HUES64 (cell line): ENCODE measurements at regions not wholly inside any gene's neighbourhood (a gene's known extent, or its start where the extent isn't known, plus 50 kb on each side); places are given as distances from the start of the nearest gene placed in this dataset.
"Not testable (repeated sequence)": the region's sequence is repeated elsewhere in the genome, so short reads cannot be mapped to it uniquely, and the experiment has no call there.

Experiments
- H3K27ac ChIP-seq: 2 replicates; pipeline ENCODE4 v1.7.0; 2013; ENCODE audit warnings: low read depth, low read length, inconsistent platforms
- H3K27me3 ChIP-seq: 2 replicates; pipeline ENCODE4 v1.6.1; 2013; ENCODE audit warnings: mild to moderate bottlenecking, low read length; ENCODE audit not compliant: insufficient read depth
- H3K36me3 ChIP-seq: 2 replicates; pipeline ENCODE4 v1.6.1; 2013; ENCODE audit warnings: mild to moderate bottlenecking, low read length; ENCODE audit not compliant: insufficient read depth
- H3K4me1 ChIP-seq: 2 replicates; pipeline ENCODE4 v1.6.1; 2013; ENCODE audit warnings: mild to moderate bottlenecking, low read length, moderate library complexity; ENCODE audit not compliant: insufficient read depth
- H3K4me3 ChIP-seq: 2 replicates; pipeline ENCODE4 v1.5.1; 2013; ENCODE audit warnings: mild to moderate bottlenecking, low read length, moderate library complexity
- H3K9ac ChIP-seq: 2 replicates; pipeline ENCODE4 v1.6.1; 2013; ENCODE audit warnings: mild to moderate bottlenecking, low read depth, low read length
- H3K9me3 ChIP-seq: 2 replicates; pipeline ENCODE4 v1.6.1; 2013; ENCODE audit warnings: low read depth, low read length; ENCODE audit not compliant: insufficient read depth
- WGBS: fragments of 150-250, 120-280 bp; methylation state at CpG from one replicate; pipeline ENCODE4 v1.1.7; 2013; ENCODE audit warnings: missing lambda C conversion rate; 5-methylcytosine and 5-hydroxymethylcytosine counted together

DNA sequence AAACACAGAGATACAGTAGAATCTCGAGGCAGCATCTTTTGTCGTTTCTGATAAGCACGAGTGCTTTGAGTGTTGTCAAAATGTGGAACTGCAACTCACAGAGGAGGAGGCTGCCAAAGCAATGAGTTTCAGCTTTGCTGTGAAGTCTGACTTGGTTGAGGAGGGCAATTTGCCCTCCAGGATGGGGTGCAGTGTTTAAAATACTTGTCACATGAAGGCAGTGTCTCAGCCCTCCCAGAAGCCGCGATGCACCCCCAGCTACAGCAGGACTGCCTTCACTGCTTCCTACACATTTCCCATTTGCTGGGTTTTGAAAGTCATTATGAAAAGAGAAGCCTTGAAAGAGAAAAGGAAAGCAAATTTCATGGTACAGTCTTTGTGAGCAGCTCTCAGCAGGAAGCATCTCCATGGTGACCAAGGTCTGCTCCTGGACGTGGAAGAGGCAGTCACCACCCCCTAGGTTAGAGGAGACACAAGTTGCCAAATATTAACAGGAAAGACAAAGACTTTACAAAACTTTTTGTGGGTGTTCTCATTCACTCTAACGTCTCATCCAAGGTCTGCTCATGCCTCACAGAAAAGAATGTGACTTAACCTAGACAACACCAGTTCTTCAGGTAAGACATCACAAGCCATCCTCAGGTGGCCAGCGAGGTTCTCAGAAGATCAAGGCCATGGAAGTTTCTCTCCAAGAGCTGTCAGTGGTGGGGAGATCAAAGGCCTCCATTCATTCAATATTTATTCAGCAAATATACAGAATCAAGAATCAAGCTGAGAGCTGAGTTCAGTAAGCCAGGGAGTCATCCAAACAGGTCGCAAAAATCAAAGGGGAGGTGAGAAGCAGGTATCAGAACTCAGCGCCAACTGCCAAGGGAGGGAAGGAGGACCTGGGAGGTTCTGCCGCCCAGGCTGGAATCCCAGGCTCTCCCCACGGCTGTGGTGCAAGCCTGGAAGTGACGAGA lies 476.0 kb downstream of the EIPR1 start:
- no peaks in the 10 kb centered on the region for H3K27me3 ChIP-seq
- H3K9ac ChIP-seq = no peak overlapping the region
- H3K4me3 ChIP-seq = no peak overlapping the region
- H3K9me3 ChIP-seq = 0 out of 2 replicates have a peak, but pooled peaks cover 3% of the 10 kb centered on the region
- WGBS = 78% methylated on average over 13 of the region's 13 CpGs
- H3K36me3 ChIP-seq = no peaks in the 10 kb centered on the region
- no peak overlapping the region for H3K27ac ChIP-seq
- no peaks in the 10 kb centered on the region for H3K4me1 ChIP-seq

DNA sequence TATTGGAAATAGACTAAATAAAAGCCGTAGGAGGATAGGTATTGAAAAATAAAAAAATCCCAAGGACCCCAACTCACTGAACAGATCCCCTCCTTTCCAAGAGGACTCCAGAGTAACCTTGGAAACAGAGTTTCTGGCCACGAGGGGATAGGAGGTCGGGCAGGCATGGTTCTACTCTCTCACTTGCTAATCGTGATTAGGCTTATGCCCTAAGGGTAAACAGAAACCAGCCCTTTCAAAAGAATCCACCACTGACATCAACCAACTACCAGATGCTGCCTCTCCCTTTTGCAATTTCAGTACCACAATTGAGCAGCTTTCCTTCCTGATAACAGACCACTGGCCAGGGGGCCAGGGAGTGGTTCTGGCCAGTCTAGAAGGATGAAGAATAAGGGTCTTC lies 477.8 kb downstream of the EIPR1 start:
- Histone ChIP-seq H3K27ac (no peak overlapping the region), H3K4me1 (no peaks in the 10 kb centered on the region), H3K36me3 (no peaks in the 10 kb centered on the region), H3K9me3 (0 out of 2 replicates have a peak, but pooled peaks cover 3% of the 10 kb centered on the region), H3K9ac (no peak overlapping the region), H3K27me3 (no peaks in the 10 kb centered on the region), H3K4me3 (no peak overlapping the region)
- 48% methylated on average over 3 of the region's 4 CpGs for WGBS

DNA sequence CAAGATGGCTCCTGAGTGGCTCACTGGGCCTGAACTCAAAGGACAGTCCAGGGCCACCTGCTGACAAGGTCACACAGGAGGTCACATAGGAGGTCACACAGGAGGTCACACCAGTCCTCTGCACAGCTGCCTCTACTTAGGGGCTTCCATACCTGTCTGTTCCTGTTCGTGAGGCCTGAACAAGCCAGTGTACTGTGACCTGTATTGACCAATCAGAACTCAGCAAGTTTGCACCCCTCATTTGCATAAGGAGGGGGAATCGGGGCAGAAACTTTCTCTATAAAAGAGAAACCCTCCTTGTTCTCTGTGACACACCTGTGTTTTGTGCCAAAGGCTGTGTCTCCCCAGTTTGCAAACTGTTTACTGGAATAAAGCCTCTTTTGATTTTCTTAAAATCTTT lies 478.9 kb downstream of the EIPR1 start:
- H3K27me3 ChIP-seq = no peaks in the 10 kb centered on the region
- no peak overlapping the region for H3K27ac ChIP-seq
- 0 out of 2 replicates have a peak, but pooled peaks cover 3% of the 10 kb centered on the region for H3K9me3 ChIP-seq
- H3K9ac ChIP-seq = no peak overlapping the region
- 91% methylated on average over 2 of the region's 2 CpGs for WGBS
- H3K36me3 ChIP-seq = no peaks in the 10 kb centered on the region
- no peak overlapping the region for H3K4me3 ChIP-seq
- H3K4me1 ChIP-seq = no peaks in the 10 kb centered on the region

- Histone ChIP-seq H3K9ac (no peak overlapping the region), H3K4me1 (no peaks in the 10 kb centered on the region)
- WGBS = 91% methylated on average over 7 of the region's 7 CpGs
Observed at GRCh38 chr2:2896643-2897042, 481.0 kb downstream of the EIPR1 start.

DNA sequence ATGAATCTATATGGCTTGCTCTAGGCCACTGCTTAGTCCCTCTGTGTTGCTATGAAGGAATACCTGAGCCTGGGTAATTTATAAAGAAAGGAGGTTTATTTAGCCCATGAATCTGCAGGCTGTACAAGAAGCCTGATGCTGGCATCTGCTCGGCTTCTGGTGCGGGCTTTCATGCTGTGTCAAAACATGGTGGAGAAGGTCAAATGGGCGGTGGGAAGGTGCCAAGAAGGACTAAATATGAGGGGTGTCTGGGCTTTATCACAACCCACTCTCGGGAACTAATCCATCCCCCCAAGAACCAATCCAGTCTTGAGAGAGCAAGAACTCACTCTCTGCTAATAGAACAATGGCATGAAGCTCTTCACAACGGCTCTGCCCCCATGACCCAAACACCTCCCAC lies 481.6 kb downstream of the EIPR1 start:
- no peak overlapping the region for H3K9ac ChIP-seq
- no peak overlapping the region for H3K4me3 ChIP-seq
- 94% methylated on average over 5 of the region's 5 CpGs for WGBS
- H3K4me1 ChIP-seq = no peaks in the 10 kb centered on the region
- H3K27ac ChIP-seq = no peak overlapping the region
- H3K36me3 ChIP-seq = no peaks in the 10 kb centered on the region
- no peaks in the 10 kb centered on the region for H3K27me3 ChIP-seq
- H3K9me3 ChIP-seq = 0 out of 2 replicates have a peak, but pooled peaks cover 3% of the 10 kb centered on the region

More at GRCh38 chr2:2896643-2897042, 481.0 kb downstream of the EIPR1 start:
- no peak overlapping the region for H3K4me3 ChIP-seq
- H3K9me3 ChIP-seq = 0 out of 2 replicates have a peak, but pooled peaks cover 3% of the 10 kb centered on the region
- H3K36me3 ChIP-seq = no peaks in the 10 kb centered on the region
- no peaks in the 10 kb centered on the region for H3K27me3 ChIP-seq
- H3K27ac ChIP-seq = no peak overlapping the region

DNA sequence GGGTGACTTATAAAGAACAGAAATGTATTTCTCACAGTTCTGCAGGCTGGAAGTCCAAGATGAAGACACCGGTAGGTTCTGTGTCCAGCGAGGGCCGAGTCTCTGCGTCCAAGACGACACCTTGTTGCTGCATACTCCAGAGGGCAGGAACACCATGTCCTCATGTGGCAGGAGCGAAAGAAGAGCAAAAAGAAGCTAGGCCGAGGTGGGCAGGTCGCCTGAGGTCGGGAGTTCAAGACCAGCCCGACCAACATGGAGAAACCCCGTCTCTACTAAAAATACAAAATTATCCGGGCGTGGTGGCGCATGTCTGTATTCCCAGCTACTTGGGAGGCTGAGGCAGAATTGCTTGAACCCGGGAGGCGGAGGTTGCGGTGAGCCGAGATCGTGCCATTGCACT lies 483.6 kb downstream of the EIPR1 start:
- H3K9ac ChIP-seq, H3K27me3 ChIP-seq, H3K9me3 ChIP-seq, H3K36me3 ChIP-seq, H3K4me1 ChIP-seq, H3K27ac ChIP-seq, H3K4me3 ChIP-seq: not testable (repeated sequence)
- 92% methylated on average over 19 of the region's 19 CpGs for WGBS

- H3K9me3 ChIP-seq = no peaks in the 10 kb centered on the region
- WGBS = 93% methylated on average over 7 of the region's 7 CpGs
Observed at GRCh38 chr2:2892892-2893291, 484.7 kb downstream of the EIPR1 start.

GRCh38 chr2:2892378-2892777 lies 485.2 kb downstream of the EIPR1 start:
- Histone ChIP-seq H3K4me1 (no peaks in the 10 kb centered on the region), H3K9ac (no peak overlapping the region), H3K9me3 (no peaks in the 10 kb centered on the region), H3K27me3 (no peaks in the 10 kb centered on the region), H3K27ac (no peak overlapping the region), H3K4me3 (no peak overlapping the region), H3K36me3 (no peaks in the 10 kb centered on the region)
- 90% methylated on average over 10 of the region's 10 CpGs for WGBS

More at GRCh38 chr2:2892892-2893291, 484.7 kb downstream of the EIPR1 start:
- Histone ChIP-seq H3K9ac (no peak overlapping the region), H3K36me3 (no peaks in the 10 kb centered on the region), H3K27me3 (no peaks in the 10 kb centered on the region), H3K27ac (no peak overlapping the region), H3K4me3 (no peak overlapping the region), H3K4me1 (no peaks in the 10 kb centered on the region)

- H3K4me1 ChIP-seq = no peaks in the 10 kb centered on the region
- no peak overlapping the region for H3K27ac ChIP-seq
- H3K36me3 ChIP-seq = no peaks in the 10 kb centered on the region
- H3K27me3 ChIP-seq = no peaks in the 10 kb centered on the region
- 85% methylated on average over 6 of the region's 6 CpGs for WGBS
- H3K9me3 ChIP-seq = no peaks in the 10 kb centered on the region
- no peak overlapping the region for H3K4me3 ChIP-seq
- no peak overlapping the region for H3K9ac ChIP-seq
Observed at GRCh38 chr2:2890901-2891300, 486.7 kb downstream of the EIPR1 start.

GRCh38 chr2:2890246-2890645 lies 487.4 kb downstream of the EIPR1 start:
- no peaks in the 10 kb centered on the region for H3K27me3 ChIP-seq
- WGBS = 95% methylated on average over 11 of the region's 11 CpGs

GRCh38 chr2:2889646-2890045 lies 488.0 kb downstream of the EIPR1 start:
- H3K9ac ChIP-seq = no peak overlapping the region
- H3K27me3 ChIP-seq = no peaks in the 10 kb centered on the region
- no peaks in the 10 kb centered on the region for H3K4me1 ChIP-seq
- 96% methylated on average over 17 of the region's 17 CpGs for WGBS
- no peak overlapping the region for H3K27ac ChIP-seq
- no peak overlapping the region for H3K4me3 ChIP-seq
- no peaks in the 10 kb centered on the region for H3K9me3 ChIP-seq
- no peaks in the 10 kb centered on the region for H3K36me3 ChIP-seq

More at GRCh38 chr2:2890246-2890645, 487.4 kb downstream of the EIPR1 start:
- H3K9ac ChIP-seq = no peak overlapping the region
- H3K36me3 ChIP-seq = no peaks in the 10 kb centered on the region
- H3K9me3 ChIP-seq = no peaks in the 10 kb centered on the region
- no peak overlapping the region for H3K4me3 ChIP-seq
- no peaks in the 10 kb centered on the region for H3K4me1 ChIP-seq
- no peak overlapping the region for H3K27ac ChIP-seq
